NB4 (cell line): ENCODE measurements at regions not wholly inside any gene's neighbourhood (a gene's known extent, or its start where the extent isn't known, plus 50 kb on each side); places are given as distances from the start of the nearest gene placed in this dataset.

Experiments
- CTCF ChIP-seq: IDR thresholded peaks from one replicate; pipeline ENCODE4 v1.5.1; 2012; ENCODE audit warnings: low read depth, low read length
- POLR2A ChIP-seq: IDR thresholded peaks from 2 replicates; pipeline ENCODE4 v1.6.1; 2011; ENCODE audit warnings: mild to moderate bottlenecking; ENCODE audit not compliant: insufficient read length; ENCODE audit errors: extremely low read depth

- TF ChIP-seq CTCF (no peak), POLR2A (no peak)
Observed at GRCh38 chr10:78785991-78786390, 282.8 kb upstream of the ZMIZ1 start.
